H54 (cell line): ENCODE measurements at regions not wholly inside any gene's neighbourhood (a gene's known extent, or its start where the extent isn't known, plus 50 kb on each side); places are given as distances from the start of the nearest gene placed in this dataset.
"Not testable (repeated sequence)": the region's sequence is repeated elsewhere in the genome, so short reads cannot be mapped to it uniquely, and the experiment has no call there.

Experiments
- DNase-seq: peaks from one replicate; pipeline ENCODE4 v3.0.0; 2011; ENCODE audit warnings: low spot score, mixed read lengths; ENCODE audit not compliant: insufficient read length
- FAIRE-seq: peaks from 3 replicates; lab custom pipeline; 2011; peaks lifted over from hg19 to GRCh38; lab: Jason Lieb, UNC
- POLR2A ChIP-seq: IDR thresholded peaks from 2 replicates; pipeline ENCODE4 v1.6.1; 2011; ENCODE audit warnings: low read depth, mild to moderate bottlenecking, low read length

DNA sequence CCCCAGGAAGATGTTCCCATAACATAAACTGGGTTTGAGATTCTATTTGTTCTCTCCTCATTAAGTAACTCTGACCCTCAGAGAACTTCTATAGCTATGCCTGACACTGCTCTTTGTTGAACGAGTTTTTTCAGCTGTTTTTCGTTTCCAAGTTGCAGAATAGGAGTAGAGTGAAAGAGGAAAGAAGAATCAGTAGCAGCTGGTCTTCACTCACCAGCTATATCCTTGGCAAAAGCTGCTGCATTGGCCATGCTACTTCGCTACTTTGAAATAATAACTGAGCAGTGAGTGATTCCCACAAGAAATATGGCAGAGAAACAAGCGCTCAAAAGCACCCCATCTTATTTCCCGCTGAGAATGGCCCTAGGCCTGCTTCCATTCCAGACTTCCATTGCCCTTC lies 329.0 kb downstream of the ISL1 start:
- DNase-seq (no peak), FAIRE-seq (no peak)
- TF ChIP-seq POLR2A, result no peak

DNA sequence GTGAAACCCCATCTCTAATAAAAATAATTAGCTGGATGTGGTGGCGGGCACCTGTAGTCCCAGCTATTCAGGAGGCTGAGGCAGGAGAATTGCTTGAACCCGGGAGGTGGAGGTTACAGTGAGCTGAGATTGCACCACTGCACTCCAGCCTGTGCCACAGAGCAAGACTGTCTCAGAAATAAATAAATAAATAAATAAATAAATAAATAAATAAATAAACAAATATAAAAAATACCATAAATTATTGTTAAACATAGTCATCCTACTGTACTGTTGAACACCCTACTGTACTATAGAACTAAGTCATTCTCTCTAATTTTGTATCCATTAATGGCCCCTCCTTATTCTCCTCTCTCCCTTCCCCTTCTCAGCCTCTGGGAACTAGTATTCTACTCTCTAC lies 332.2 kb downstream of the ISL1 start:
- not testable (repeated sequence) for FAIRE-seq, DNase-seq

DNA sequence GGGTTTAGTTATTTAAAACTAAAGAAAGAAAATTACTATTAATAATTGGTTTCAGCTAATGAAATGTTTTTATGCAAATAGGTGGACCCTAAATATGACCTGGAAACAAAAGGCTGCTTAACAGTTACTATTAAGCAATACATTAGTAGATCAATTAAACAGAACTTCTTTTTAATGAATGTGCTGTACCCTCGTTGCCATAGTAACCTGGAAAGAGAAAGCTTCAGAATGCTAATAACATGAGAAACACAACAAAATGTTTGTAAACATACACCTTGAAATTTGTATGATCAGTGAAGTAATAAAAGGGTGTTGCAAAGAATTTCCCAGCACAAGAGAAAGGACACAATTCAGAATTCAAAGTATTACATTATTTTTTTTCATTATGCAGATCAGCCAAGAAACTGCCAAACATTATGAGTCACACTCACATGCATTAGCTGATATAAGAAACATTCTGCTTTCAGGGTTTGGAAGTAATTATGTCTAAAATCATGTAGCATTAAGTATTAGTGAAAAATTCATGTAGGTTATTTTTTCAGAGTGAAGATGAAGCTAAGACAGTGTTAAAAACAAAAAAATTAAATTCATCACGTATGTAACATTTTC lies 348.3 kb downstream of the ISL1 start:
- no peak for TF ChIP-seq POLR2A
- FAIRE-seq, result no peak
- no peak for DNase-seq

DNA sequence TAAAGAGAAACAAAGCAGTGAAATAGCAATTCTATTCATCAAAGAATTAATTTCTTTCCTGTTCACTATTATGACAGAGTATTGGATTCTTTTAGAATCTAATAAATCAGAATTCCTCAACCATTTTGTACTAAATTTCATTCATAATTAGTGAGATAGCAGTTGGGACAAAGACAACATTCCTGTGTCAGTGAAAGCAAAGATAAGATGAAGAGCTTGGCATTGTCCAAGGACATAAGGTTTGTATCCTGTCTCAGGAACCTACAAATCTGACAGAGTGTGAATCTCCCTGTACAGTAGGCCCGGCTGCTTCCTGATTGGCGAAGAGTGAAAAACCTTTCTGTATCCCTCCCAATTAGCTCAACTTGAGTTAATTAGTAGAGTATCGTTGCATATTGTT lies 349.1 kb downstream of the ISL1 start:
- FAIRE-seq (no peak), DNase-seq (no peak)
- no peak for TF ChIP-seq POLR2A

DNA sequence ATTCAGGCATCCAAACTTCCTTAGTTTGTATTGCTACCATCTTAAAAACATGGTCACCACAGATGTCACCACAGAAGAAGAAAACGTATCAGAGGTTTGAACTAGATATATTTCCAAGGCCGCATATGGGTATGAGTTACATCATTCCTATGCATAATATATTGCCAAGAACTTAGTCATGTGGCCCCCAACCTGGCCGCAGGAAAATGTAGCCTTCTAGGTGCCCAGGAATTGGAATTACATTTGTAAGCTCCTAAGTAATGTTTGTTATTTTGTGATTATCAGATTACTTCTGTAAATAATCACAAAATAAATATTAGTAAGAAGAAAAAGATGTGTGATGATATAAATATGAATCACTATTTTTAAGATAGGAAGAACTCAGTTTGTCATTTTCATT lies 351.4 kb downstream of the ISL1 start:
- FAIRE-seq, result no peak
- TF ChIP-seq POLR2A, result no peak
- no peak for DNase-seq

DNA sequence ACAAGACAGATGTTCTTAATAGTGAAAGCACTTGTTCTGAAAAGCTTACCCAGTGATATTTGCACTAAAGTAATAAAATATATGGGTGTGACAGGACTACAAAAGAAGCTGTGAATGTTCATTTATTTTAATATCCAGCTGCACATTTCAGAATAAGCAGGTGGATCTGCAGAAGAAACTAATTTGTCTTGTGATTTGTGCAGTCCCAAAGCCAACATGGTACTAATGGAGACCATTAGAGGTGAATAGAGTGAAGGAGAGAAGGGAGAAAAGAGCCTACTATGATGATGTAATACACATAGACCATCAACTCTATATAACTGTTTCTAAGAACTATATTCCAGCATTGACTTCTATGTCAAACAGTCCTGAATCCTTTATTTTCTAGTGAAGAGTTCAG lies 362.8 kb downstream of the ISL1 start:
- TF ChIP-seq POLR2A, result no peak
- DNase-seq, result no peak
- no peak for FAIRE-seq

DNA sequence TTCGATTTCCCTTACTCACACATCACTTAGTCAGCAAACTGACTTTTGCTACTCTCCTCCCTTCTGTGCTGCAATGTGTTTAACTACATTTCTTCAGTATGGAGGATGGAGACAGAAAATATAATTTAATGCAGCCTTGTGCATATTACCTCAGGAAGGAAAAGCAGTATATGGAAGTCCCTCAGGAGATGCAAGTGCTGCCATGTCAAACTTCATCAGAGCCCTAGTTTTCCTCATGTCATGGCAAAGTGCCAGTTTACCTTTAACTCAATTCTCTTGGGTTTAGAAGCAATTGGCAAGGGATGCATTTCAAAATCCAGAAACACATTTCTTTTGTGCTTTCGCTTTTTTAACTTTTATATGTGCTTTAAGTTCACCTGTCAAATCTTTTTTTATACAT lies 365.4 kb downstream of the ISL1 start:
- FAIRE-seq (no peak), DNase-seq (no peak)
- no peak for TF ChIP-seq POLR2A
